Endodermal cell (in vitro differentiated cells): ENCODE measurements at regions not wholly inside any gene's neighbourhood (a gene's known extent, or its start where the extent isn't known, plus 50 kb on each side); places are given as distances from the start of the nearest gene placed in this dataset.

Experiments used
- DNase-seq: peaks from one replicate; pipeline ENCODE4 v3.0.0-alpha.2; 2017
- H3K27ac ChIP-seq: 2 replicates; pipeline ENCODE4 v1.5.1; 2013; ENCODE audit warnings: mild to moderate bottlenecking, low read depth, low read length, moderate library complexity
- H3K27me3 ChIP-seq: 2 replicates; pipeline ENCODE4 v1.6.1; 2013; ENCODE audit warnings: mild to moderate bottlenecking, low read length, moderate library complexity; ENCODE audit not compliant: insufficient read depth, control insufficient read depth, poor library complexity, severe bottlenecking
- H3K36me3 ChIP-seq: 2 replicates; pipeline ENCODE4 v1.7.0; 2013; ENCODE audit warnings: mild to moderate bottlenecking, low read length, moderate library complexity; ENCODE audit not compliant: control insufficient read depth, insufficient read depth
- H3K4me1 ChIP-seq: one replicate; pipeline ENCODE4 v1.7.0; 2013; ENCODE audit warnings: low read length; ENCODE audit not compliant: control insufficient read depth, insufficient read depth
- H3K4me3 ChIP-seq: 2 replicates; pipeline ENCODE4 v1.5.1; 2013; ENCODE audit warnings: mild to moderate bottlenecking, low read length, moderate library complexity
- H3K9ac ChIP-seq: 2 replicates; pipeline ENCODE4 v1.6.1; 2013; ENCODE audit warnings: mild to moderate bottlenecking, low read length, moderate library complexity; ENCODE audit not compliant: poor library complexity, severe bottlenecking; ENCODE audit errors: extremely low read depth
- H3K9me3 ChIP-seq: 2 replicates; pipeline ENCODE4 v1.6.1; 2013; ENCODE audit warnings: mild to moderate bottlenecking, low read length, moderate library complexity; ENCODE audit not compliant: control insufficient read depth
- H3K27ac Mint-ChIP-seq: 2 replicates; pipeline ENCODE4 v1.8.0; 2020; ENCODE audit warnings: mixed read lengths
- H3K27me3 Mint-ChIP-seq: 2 replicates; pipeline ENCODE4 v1.8.0; 2021; ENCODE audit warnings: mild to moderate bottlenecking, mixed read lengths; ENCODE audit not compliant: insufficient read depth
- H3K36me3 Mint-ChIP-seq: 2 replicates; pipeline ENCODE4 v1.8.0; 2020; ENCODE audit warnings: low read depth, mixed read lengths
- H3K4me1 Mint-ChIP-seq: 2 replicates; pipeline ENCODE4 v1.8.0; 2020; ENCODE audit warnings: mixed read lengths
- H3K4me3 Mint-ChIP-seq: 2 replicates; pipeline ENCODE4 v1.8.0; 2020; ENCODE audit warnings: mild to moderate bottlenecking, moderate library complexity, mixed read lengths
- H3K9me3 Mint-ChIP-seq: 2 replicates; pipeline ENCODE4 v1.8.0; 2020; ENCODE audit warnings: mild to moderate bottlenecking, mixed read lengths
- WGBS, 2 experiments: methylation state at CpG; one replicate each; pipeline versions ENCODE4 v1.1.5 to v1.1.7; 2013; ENCODE audit warnings: missing lambda C conversion rate in 2 of 2, mixed read lengths in 1 of 2; ENCODE audit not compliant: insufficient coverage in 1 of 2, insufficient read length in 1 of 2; 5-methylcytosine and 5-hydroxymethylcytosine counted together
- TF ChIP-seq, protein P1 (sequence below): fragments of 200-600 bp; sonication (generic); conservative IDR thresholded peaks from 2 replicates; pipeline ENCODE4 v1.5.0; 2021; ENCODE audit warnings: antibody characterized with exemption, mild to moderate bottlenecking

DNA sequence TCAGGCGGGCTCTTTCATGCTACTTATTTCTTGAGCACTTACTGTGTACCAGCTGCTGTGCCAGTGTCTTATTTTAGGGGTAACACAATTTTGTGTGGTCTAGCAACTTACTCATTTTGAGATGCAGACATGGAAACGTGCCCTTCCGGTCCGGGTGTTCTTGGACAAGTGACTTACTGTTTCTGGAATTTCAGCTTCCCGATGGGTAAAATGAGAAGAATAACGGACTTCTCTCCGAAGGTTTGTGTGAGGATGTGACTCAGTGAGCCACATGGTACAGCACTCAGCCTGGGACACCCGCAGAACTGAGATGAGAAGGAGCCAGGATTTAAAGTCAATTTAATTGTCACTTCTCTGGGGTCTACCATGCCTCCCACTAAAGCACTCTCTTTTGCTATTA is 114.5 kb upstream of the SYT13 start:
- TF ChIP-seq, protein P1, sequence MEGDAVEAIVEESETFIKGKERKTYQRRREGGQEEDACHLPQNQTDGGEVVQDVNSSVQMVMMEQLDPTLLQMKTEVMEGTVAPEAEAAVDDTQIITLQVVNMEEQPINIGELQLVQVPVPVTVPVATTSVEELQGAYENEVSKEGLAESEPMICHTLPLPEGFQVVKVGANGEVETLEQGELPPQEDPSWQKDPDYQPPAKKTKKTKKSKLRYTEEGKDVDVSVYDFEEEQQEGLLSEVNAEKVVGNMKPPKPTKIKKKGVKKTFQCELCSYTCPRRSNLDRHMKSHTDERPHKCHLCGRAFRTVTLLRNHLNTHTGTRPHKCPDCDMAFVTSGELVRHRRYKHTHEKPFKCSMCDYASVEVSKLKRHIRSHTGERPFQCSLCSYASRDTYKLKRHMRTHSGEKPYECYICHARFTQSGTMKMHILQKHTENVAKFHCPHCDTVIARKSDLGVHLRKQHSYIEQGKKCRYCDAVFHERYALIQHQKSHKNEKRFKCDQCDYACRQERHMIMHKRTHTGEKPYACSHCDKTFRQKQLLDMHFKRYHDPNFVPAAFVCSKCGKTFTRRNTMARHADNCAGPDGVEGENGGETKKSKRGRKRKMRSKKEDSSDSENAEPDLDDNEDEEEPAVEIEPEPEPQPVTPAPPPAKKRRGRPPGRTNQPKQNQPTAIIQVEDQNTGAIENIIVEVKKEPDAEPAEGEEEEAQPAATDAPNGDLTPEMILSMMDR: no peak
- peaks cover 5% of the 10 kb centered on the region for H3K4me1 ChIP-seq
- Mint-ChIP-seq H3K36me3 (no peaks in the 10 kb centered on the region), H3K27ac (no peak overlapping the region), H3K4me3 (no peak overlapping the region), H3K27me3 (no peaks in the 10 kb centered on the region), H3K4me1 (peaks cover 12% of the 10 kb centered on the region), H3K9me3 (no peaks in the 10 kb centered on the region)
- H3K9me3 ChIP-seq: no peaks in the 10 kb centered on the region
- H3K9ac ChIP-seq: no peak overlapping the region
- no peak overlapping the region for H3K27ac ChIP-seq
- DNase-seq: no peak
- H3K4me3 ChIP-seq: no peak overlapping the region
- H3K27me3 ChIP-seq: no peaks in the 10 kb centered on the region
- no peaks in the 10 kb centered on the region for H3K36me3 ChIP-seq
- 93 to 98% methylated on average over 8 of the region's 8 CpGs for WGBS, 2 experiments

DNA sequence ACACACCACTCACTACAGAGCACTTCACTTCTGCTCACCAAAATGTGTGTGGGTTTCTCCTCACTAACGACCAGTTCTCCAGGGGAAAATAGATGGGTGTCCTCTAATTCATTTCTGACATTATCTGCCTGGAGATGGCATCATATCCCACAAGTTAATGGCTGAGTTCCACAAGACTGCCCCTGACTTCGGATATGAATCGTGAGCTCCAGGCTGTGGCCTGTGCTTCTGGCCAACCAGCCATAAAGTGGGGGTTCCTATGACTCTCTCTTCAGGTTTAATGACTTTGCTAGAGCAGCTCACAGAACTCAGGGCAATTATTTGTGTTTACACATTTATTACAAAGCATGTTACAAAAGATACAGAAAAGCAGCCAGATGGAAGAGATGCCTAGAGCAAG is 113.0 kb upstream of the SYT13 start:
- H3K4me3 ChIP-seq: no peak overlapping the region
- no peak for DNase-seq
- 88 to 90% methylated on average over 2 to 3 of the region's 3 CpGs for WGBS, 2 experiments
- Mint-ChIP-seq H3K4me1 (peaks cover 12% of the 10 kb centered on the region), H3K27me3 (no peaks in the 10 kb centered on the region), H3K27ac (no peak overlapping the region), H3K4me3 (no peak overlapping the region), H3K36me3 (no peaks in the 10 kb centered on the region), H3K9me3 (no peaks in the 10 kb centered on the region)
- H3K36me3 ChIP-seq: no peaks in the 10 kb centered on the region
- peaks cover 5% of the 10 kb centered on the region for H3K4me1 ChIP-seq
- H3K27me3 ChIP-seq: no peaks in the 10 kb centered on the region
- H3K9ac ChIP-seq: no peak overlapping the region
- H3K27ac ChIP-seq: no peak overlapping the region
- H3K9me3 ChIP-seq: no peaks in the 10 kb centered on the region
- TF ChIP-seq, protein P1: no peak

DNA sequence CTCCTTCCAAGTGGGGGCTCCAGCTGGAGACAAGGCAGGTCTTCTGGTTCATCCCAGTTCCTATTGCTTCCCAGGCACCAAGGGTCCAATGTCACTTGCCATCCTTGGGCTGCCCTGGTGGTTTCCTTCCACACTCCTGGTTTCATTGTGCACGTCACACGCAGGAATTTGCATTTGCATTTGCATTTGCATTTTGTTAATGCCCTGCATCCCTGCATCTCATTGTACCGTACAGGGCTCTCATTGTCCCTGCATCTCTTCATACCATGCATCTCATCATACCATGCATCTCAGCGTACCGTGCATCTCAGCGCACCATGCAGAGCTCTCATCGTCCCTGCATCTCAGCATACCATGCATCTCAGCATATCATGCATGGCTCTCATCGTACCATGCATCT is 112.2 kb upstream of the SYT13 start:
- TF ChIP-seq, protein P1: no peak
- Histone ChIP-seq H3K9me3 (no peaks in the 10 kb centered on the region), H3K27ac (no peak overlapping the region), H3K36me3 (no peaks in the 10 kb centered on the region), H3K27me3 (no peaks in the 10 kb centered on the region), H3K9ac (no peak overlapping the region), H3K4me3 (no peak overlapping the region), H3K4me1 (peaks cover 5% of the 10 kb centered on the region)
- Mint-ChIP-seq H3K9me3 (no peaks in the 10 kb centered on the region), H3K27ac (no peak overlapping the region), H3K4me1 (peaks cover 14% of the 10 kb centered on the region), H3K27me3 (no peaks in the 10 kb centered on the region), H3K36me3 (no peaks in the 10 kb centered on the region), H3K4me3 (no peak overlapping the region)
- DNase-seq: no peak
- WGBS, 2 experiments: 92 to 95% methylated on average over 8 of the region's 8 CpGs
